Naive thymus-derived CD4-positive, alpha-beta T cell (primary cell): ENCODE measurements at regions not wholly inside any gene's neighbourhood (a gene's known extent, or its start where the extent isn't known, plus 50 kb on each side); places are given as distances from the start of the nearest gene placed in this dataset.

ENCODE experiments used
- ATAC-seq: fragments of 150-1000 bp; cut with Tn5 transposase; 2 replicates; pipeline ENCODE4 v1.10.0; 2021; ENCODE audit warnings: mild to moderate bottlenecking, moderate library complexity
- CTCF ChIA-PET: fragments of 350-600 bp; sonication (Branson Sonifier 250); formaldehyde crosslinking; loops from one replicate; lab custom pipeline; 2021; ENCODE audit warnings: antibody characterized with exemption; lab: Charles Lee
- POLR2A ChIA-PET: fragments of 350-600 bp; sonication (Branson Sonifier 250); formaldehyde crosslinking; loops from one replicate; lab custom pipeline; 2021; ENCODE audit warnings: antibody characterized with exemption, inconsistent platforms; lab: Charles Lee
- DNase-seq, 9 donors: peaks; one replicate each; pipeline versions ENCODE4 v3.0.0 to v3.0.0-alpha.2; 2020 to 2022; ENCODE audit warnings: mixed read lengths in 1 of 9
- H3K27ac ChIP-seq: one replicate; pipeline ENCODE4 v1.7.0; 2013; ENCODE audit warnings: mild to moderate bottlenecking, low read depth, low read length, moderate library complexity
- H3K27me3 ChIP-seq, 2 donors: one replicate each; pipeline ENCODE4 v1.7.0; 2013; ENCODE audit warnings: low read length in 2 of 2, mild to moderate bottlenecking in 2 of 2, moderate library complexity in 2 of 2; ENCODE audit not compliant: control insufficient read depth in 2 of 2, insufficient read depth in 2 of 2
- H3K36me3 ChIP-seq, 3 experiments: 1 replicate in 2 of 3; 2 replicates in 1 of 3; pipeline ENCODE4 v1.7.0; 2013; ENCODE audit warnings: low read length in 3 of 3, mild to moderate bottlenecking in 3 of 3, moderate library complexity in 1 of 3; ENCODE audit not compliant: insufficient read depth in 3 of 3, control insufficient read depth in 2 of 3
- H3K4me1 ChIP-seq, 2 donors: one replicate each; pipeline ENCODE4 v1.7.0; 2013; ENCODE audit warnings: low read length in 2 of 2, mild to moderate bottlenecking in 2 of 2, moderate library complexity in 1 of 2; ENCODE audit not compliant: control insufficient read depth in 2 of 2, insufficient read depth in 2 of 2
- H3K4me3 ChIP-seq: 2 replicates; pipeline ENCODE4 v1.7.0; 2013; ENCODE audit warnings: mild to moderate bottlenecking, low read length
- H3K9me3 ChIP-seq, 3 experiments: 1 replicate in 2 of 3; 2 replicates in 1 of 3; pipeline ENCODE4 v1.7.0; 2013; ENCODE audit warnings: low read length in 3 of 3; ENCODE audit not compliant: control insufficient read depth in 2 of 3
- H3K27ac Mint-ChIP-seq, 9 donors: one replicate each; pipeline ENCODE4 v1.8.0; 2020 to 2022; ENCODE audit warnings: mixed read lengths in 9 of 9, mild to moderate bottlenecking in 8 of 9, moderate library complexity in 5 of 9, inconsistent platforms in 2 of 9
- H3K27me3 Mint-ChIP-seq, 5 donors: one replicate each; pipeline ENCODE4 v1.8.0; 2021 to 2022; ENCODE audit warnings: mixed read lengths in 5 of 5, mild to moderate bottlenecking in 1 of 5
- H3K36me3 Mint-ChIP-seq, 5 donors: one replicate each; pipeline ENCODE4 v1.8.0; 2020 to 2022; ENCODE audit warnings: mixed read lengths in 5 of 5, mild to moderate bottlenecking in 3 of 5, inconsistent platforms in 1 of 5
- H3K4me1 Mint-ChIP-seq, 7 donors: one replicate each; pipeline ENCODE4 v1.8.0; 2020 to 2022; ENCODE audit warnings: mixed read lengths in 7 of 7, mild to moderate bottlenecking in 3 of 7, inconsistent platforms in 1 of 7
- H3K4me3 Mint-ChIP-seq, 10 donors: one replicate each; pipeline ENCODE4 v1.8.0; 2020 to 2022; ENCODE audit warnings: mild to moderate bottlenecking in 10 of 10, mixed read lengths in 10 of 10, moderate library complexity in 6 of 10, inconsistent platforms in 2 of 10
- H3K9me3 Mint-ChIP-seq, 11 donors: one replicate each; pipeline ENCODE4 v1.8.0; 2020 to 2022; ENCODE audit warnings: mixed read lengths in 11 of 11, mild to moderate bottlenecking in 4 of 11, inconsistent platforms in 1 of 11, moderate library complexity in 1 of 11
- intact Hi-C, 2 donors: fragments of 100-400 bp; cut with micrococcal nuclease; formaldehyde crosslinking; loops; one replicate each; pipeline ENCODE4 v1.15.1; 2023

DNA sequence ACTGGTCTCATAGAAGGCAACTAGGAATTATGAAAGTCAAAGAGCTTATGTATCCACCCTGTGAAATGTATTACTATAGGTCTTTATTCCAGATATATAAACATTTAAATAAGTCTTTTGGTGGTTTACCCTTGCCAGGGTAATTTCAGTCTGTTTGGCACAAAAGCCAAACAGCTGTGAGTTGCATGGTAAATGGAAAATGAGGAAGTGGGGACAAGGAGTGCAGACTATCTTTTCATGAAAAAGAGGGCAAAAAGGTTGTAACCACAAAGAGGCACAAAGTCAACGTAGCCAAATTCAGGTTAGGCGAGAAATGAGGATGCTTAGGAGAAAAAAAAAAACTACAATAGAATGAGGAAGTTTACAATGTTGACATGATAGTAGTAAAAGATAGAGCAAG lies 492.3 kb upstream of the PRMT6 start:
- H3K27me3 ChIP-seq, result no peaks in the 10 kb centered on the region
- ChIA-PET POLR2A (no interaction called here), CTCF (no interaction called here)
- no peaks in the 10 kb centered on the region for H3K36me3 Mint-ChIP-seq
- H3K4me1 Mint-ChIP-seq, result no peaks in the 10 kb centered on the region
- H3K9me3 Mint-ChIP-seq, result peaks cover 0 to 13% (median 8%) of the 10 kb centered on the region in 11 donors
- H3K4me3 ChIP-seq, result no peak overlapping the region
- no peak overlapping the region for H3K27ac ChIP-seq
- intact Hi-C loops, result loop anchor here in 1 of 2 donors (5.0 kb wide), 1 partner anchor 52 kb away; no protein-coding TSS in a partner anchor
- no peaks in the 10 kb centered on the region for H3K9me3 ChIP-seq
- no peak overlapping the region for H3K4me3 Mint-ChIP-seq
- no peak for DNase-seq
- no peaks in the 10 kb centered on the region for H3K4me1 ChIP-seq
- no peaks in the 10 kb centered on the region for H3K27me3 Mint-ChIP-seq
- no peaks in the 10 kb centered on the region for H3K36me3 ChIP-seq
- H3K27ac Mint-ChIP-seq, result no peak overlapping the region
- no peak for ATAC-seq

- Histone ChIP-seq H3K27ac (no peak overlapping the region), H3K4me1 (no peaks in the 10 kb centered on the region), H3K36me3 (no peaks in the 10 kb centered on the region), H3K27me3 (no peaks in the 10 kb centered on the region), H3K9me3 (no peaks in the 10 kb centered on the region), H3K4me3 (no peak overlapping the region)
- no peaks in the 10 kb centered on the region for H3K27me3 Mint-ChIP-seq
- H3K9me3 Mint-ChIP-seq, result peaks cover 0 to 11% (median 4%) of the 10 kb centered on the region in 11 donors
- intact Hi-C loops, result no loop called here
- CTCF ChIA-PET, result no interaction called here
- DNase-seq, result no peak
- H3K4me1 Mint-ChIP-seq, result no peaks in the 10 kb centered on the region
- no peaks in the 10 kb centered on the region for H3K36me3 Mint-ChIP-seq
- ATAC-seq, result no peak
- H3K4me3 Mint-ChIP-seq, result no peak overlapping the region
- no peak overlapping the region for H3K27ac Mint-ChIP-seq
- POLR2A ChIA-PET, result no interaction called here
Measured at GRCh38 chr1:106568201-106568974, 488.1 kb upstream of the PRMT6 start.

GRCh38 chr1:106571109-106571508 lies 485.4 kb upstream of the PRMT6 start:
- ChIA-PET POLR2A (no interaction called here), CTCF (no interaction called here)
- H3K27ac ChIP-seq, result no peak overlapping the region
- H3K4me1 Mint-ChIP-seq, result no peaks in the 10 kb centered on the region
- H3K4me1 ChIP-seq, result no peaks in the 10 kb centered on the region
- no peaks in the 10 kb centered on the region for H3K36me3 ChIP-seq
- DNase-seq, result no peak
- no peaks in the 10 kb centered on the region for H3K27me3 Mint-ChIP-seq
- H3K4me3 Mint-ChIP-seq, result no peak overlapping the region
- intact Hi-C loops, result no loop called here
- no peaks in the 10 kb centered on the region for H3K27me3 ChIP-seq
- no peaks in the 10 kb centered on the region for H3K9me3 ChIP-seq
- no peak for ATAC-seq
- H3K36me3 Mint-ChIP-seq, result no peaks in the 10 kb centered on the region
- H3K27ac Mint-ChIP-seq, result no peak overlapping the region
- H3K9me3 Mint-ChIP-seq, result peaks cover 0 to 12% (median 3%) of the 10 kb centered on the region in 11 donors
- no peak overlapping the region for H3K4me3 ChIP-seq

- Histone ChIP-seq H3K9me3 (no peaks in the 10 kb centered on the region), H3K4me3 (no peak overlapping the region), H3K4me1 (no peaks in the 10 kb centered on the region), H3K27me3 (no peaks in the 10 kb centered on the region), H3K36me3 (no peaks in the 10 kb centered on the region), H3K27ac (no peak overlapping the region)
- H3K4me1 Mint-ChIP-seq, result no peaks in the 10 kb centered on the region
- no peak overlapping the region for H3K27ac Mint-ChIP-seq
- DNase-seq, result no peak
- no peak overlapping the region for H3K4me3 Mint-ChIP-seq
- ChIA-PET CTCF (no interaction called here), POLR2A (no interaction called here)
- no peaks in the 10 kb centered on the region for H3K27me3 Mint-ChIP-seq
- peaks cover 0 to 23% (median 9%) of the 10 kb centered on the region in 11 donors for H3K9me3 Mint-ChIP-seq
- ATAC-seq, result no peak
- H3K36me3 Mint-ChIP-seq, result no peaks in the 10 kb centered on the region
- intact Hi-C loops, result no loop called here
Measured at GRCh38 chr1:106584107-106584506, 472.4 kb upstream of the PRMT6 start.

- ChIA-PET POLR2A (no interaction called here), CTCF (no interaction called here)
- Histone ChIP-seq H3K4me1 (no peaks in the 10 kb centered on the region), H3K36me3 (no peaks in the 10 kb centered on the region), H3K4me3 (no peak overlapping the region), H3K9me3 (no peaks in the 10 kb centered on the region), H3K27me3 (no peaks in the 10 kb centered on the region), H3K27ac (no peak overlapping the region)
- Mint-ChIP-seq H3K4me1 (no peaks in the 10 kb centered on the region), H3K36me3 (no peaks in the 10 kb centered on the region), H3K27ac (no peak overlapping the region), H3K9me3 (peaks cover 0 to 23% (median 9%) of the 10 kb centered on the region in 11 donors), H3K27me3 (no peaks in the 10 kb centered on the region), H3K4me3 (no peak overlapping the region)
- no peak for ATAC-seq
- no peak for DNase-seq
- intact Hi-C loops, result no loop called here
Measured at GRCh38 chr1:106584676-106585075, 471.8 kb upstream of the PRMT6 start.

GRCh38 chr1:106600626-106601025 lies 455.8 kb upstream of the PRMT6 start:
- ChIA-PET CTCF (no interaction called here), POLR2A (no interaction called here)
- H3K27me3 ChIP-seq, result no peaks in the 10 kb centered on the region
- DNase-seq (no peak), ATAC-seq (no peak)
- H3K27ac Mint-ChIP-seq, result no peak overlapping the region
- no peaks in the 10 kb centered on the region for H3K36me3 Mint-ChIP-seq
- no peaks in the 10 kb centered on the region for H3K4me1 Mint-ChIP-seq
- H3K9me3 Mint-ChIP-seq, result peaks cover 0 to 14% (median 4%) of the 10 kb centered on the region in 11 donors
- intact Hi-C loops, result no loop called here
- no peaks in the 10 kb centered on the region for H3K4me1 ChIP-seq
- H3K9me3 ChIP-seq, result no peaks in the 10 kb centered on the region
- H3K27me3 Mint-ChIP-seq, result no peaks in the 10 kb centered on the region
- H3K36me3 ChIP-seq, result no peaks in the 10 kb centered on the region
- no peak overlapping the region for H3K4me3 Mint-ChIP-seq
- H3K4me3 ChIP-seq, result no peak overlapping the region
- H3K27ac ChIP-seq, result no peak overlapping the region

DNA sequence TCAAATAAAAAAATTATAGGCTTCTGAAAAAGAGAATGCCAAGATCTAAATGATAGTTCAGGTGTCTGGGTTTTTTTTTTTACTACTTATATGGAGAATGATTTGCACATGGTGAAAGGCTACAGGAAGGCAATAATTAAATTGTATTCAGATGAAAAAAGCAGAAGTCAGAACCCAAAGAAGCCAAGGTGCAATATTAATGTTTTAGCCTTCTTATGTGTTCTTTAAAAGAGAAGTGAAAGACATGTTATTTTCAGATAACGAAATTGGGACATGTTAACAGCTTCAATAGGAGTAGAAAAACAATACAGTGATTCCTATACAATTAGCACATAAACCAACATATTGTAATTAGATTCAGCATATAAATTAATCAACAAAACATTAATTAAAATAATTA lies 452.9 kb upstream of the PRMT6 start:
- no peaks in the 10 kb centered on the region for H3K27me3 ChIP-seq
- no peaks in the 10 kb centered on the region for H3K36me3 ChIP-seq
- H3K4me3 Mint-ChIP-seq, result no peak overlapping the region
- intact Hi-C loops, result no loop called here
- H3K27ac Mint-ChIP-seq, result no peak overlapping the region
- no peaks in the 10 kb centered on the region for H3K9me3 ChIP-seq
- ATAC-seq, result no peak
- ChIA-PET POLR2A (no interaction called here), CTCF (no interaction called here)
- no peaks in the 10 kb centered on the region for H3K27me3 Mint-ChIP-seq
- no peaks in the 10 kb centered on the region for H3K4me1 Mint-ChIP-seq
- DNase-seq, result no peak
- H3K27ac ChIP-seq, result no peak overlapping the region
- H3K9me3 Mint-ChIP-seq, result peaks cover 0 to 19% (median 3%) of the 10 kb centered on the region in 11 donors
- no peaks in the 10 kb centered on the region for H3K36me3 Mint-ChIP-seq
- no peak overlapping the region for H3K4me3 ChIP-seq
- no peaks in the 10 kb centered on the region for H3K4me1 ChIP-seq
